Posterior vena cava (tissue), 2 donors: ENCODE measurements at regions not wholly inside any gene's neighbourhood (a gene's known extent, or its start where the extent isn't known, plus 50 kb on each side); places are given as distances from the start of the nearest gene placed in this dataset.
"Not testable (repeated sequence)": the region's sequence is repeated elsewhere in the genome, so short reads cannot be mapped to it uniquely, and the experiment has no call there.

Source experiments
- DNase-seq: peaks from one replicate; pipeline ENCODE4 v3.0.0-alpha.2; 2020; ENCODE audit warnings: low spot score
- intact Hi-C, 2 donors: fragments of 100-400 bp; cut with DNase I; formaldehyde crosslinking; loops; one replicate each; pipeline versions ENCODE4 v1.14.1 to v1.14.2; 2022 to 2023
- donor health status: DM: yes; HTN: yes; CAD: no.
- donor health status: DM: yes; HTN: yes; CAD: no.

- intact Hi-C loops: no loop called here
- DNase-seq: no peak
These were observed 108.8 kb upstream of the CADM1 start for GRCh38 chr11:115613004-115613403.

- intact Hi-C loops: no loop called here
- DNase-seq: no peak
These were observed 108.0 kb upstream of the CADM1 start for GRCh38 chr11:115612046-115612730.

- intact Hi-C loops: no loop called here
- no peak for DNase-seq
These were observed 107.1 kb upstream of the CADM1 start for GRCh38 chr11:115611343-115611742.

GRCh38 chr11:115610908-115611307, 106.7 kb upstream of the CADM1 start:
- intact Hi-C loops: no loop called here
- no peak for DNase-seq

- DNase-seq, intact Hi-C loops: not testable (repeated sequence)
These were observed 106.0 kb upstream of the CADM1 start for GRCh38 chr11:115610234-115610633.

GRCh38 chr11:115608976-115609375, 104.8 kb upstream of the CADM1 start:
- DNase-seq: no peak
- intact Hi-C loops: loop anchor here in 1 of 2 donors (10.0 kb wide), 1 partner anchor 96 kb away; no protein-coding TSS in a partner anchor

- no peak for DNase-seq
- intact Hi-C loops: loop anchor here in 1 of 2 donors (10.0 kb wide), 1 partner anchor 97 kb away; no protein-coding TSS in a partner anchor
These were observed 103.5 kb upstream of the CADM1 start for GRCh38 chr11:115607621-115608221.

GRCh38 chr11:115606498-115607220, 102.4 kb upstream of the CADM1 start:
- intact Hi-C loops: loop anchor here in 1 of 2 donors (10.0 kb wide), 1 partner anchor 98 kb away; no protein-coding TSS in a partner anchor
- DNase-seq: no peak

- intact Hi-C loops: loop anchor here in 1 of 2 donors (10.0 kb wide), 1 partner anchor 99 kb away; no protein-coding TSS in a partner anchor
- DNase-seq: no peak
These were observed 101.8 kb upstream of the CADM1 start for GRCh38 chr11:115605871-115606497.

- DNase-seq: not testable (repeated sequence)
- intact Hi-C loops: loop anchor here in 1 of 2 donors (10.0 kb wide), 1 partner anchor 99 kb away; no protein-coding TSS in a partner anchor
These were observed 101.2 kb upstream of the CADM1 start for GRCh38 chr11:115605397-115605796.

GRCh38 chr11:115599125-115599524, 94.9 kb upstream of the CADM1 start:
- intact Hi-C loops: no loop called here
- no peak for DNase-seq

GRCh38 chr11:115598257-115598901, 94.2 kb upstream of the CADM1 start:
- DNase-seq: no peak
- intact Hi-C loops: no loop called here

- DNase-seq: no peak
- intact Hi-C loops: no loop called here
These were observed 87.2 kb upstream of the CADM1 start for GRCh38 chr11:115591380-115591779.

- no peak for DNase-seq
- intact Hi-C loops: no loop called here
These were observed 86.0 kb upstream of the CADM1 start for GRCh38 chr11:115590254-115590653.

- intact Hi-C loops: no loop called here
- DNase-seq: no peak
These were observed 83.6 kb upstream of the CADM1 start for GRCh38 chr11:115587718-115588342.

- intact Hi-C loops: no loop called here
These were observed 81.3 kb upstream of the CADM1 start for GRCh38 chr11:115585361-115586024.

GRCh38 chr11:115581871-115582639, 77.8 kb upstream of the CADM1 start:
- DNase-seq: no peak
- intact Hi-C loops: no loop called here

More at GRCh38 chr11:115585361-115586024, 81.3 kb upstream of the CADM1 start:
- no peak for DNase-seq
